IPS-18c (cell line): ENCODE measurements at regions not wholly inside any gene's neighbourhood (a gene's known extent, or its start where the extent isn't known, plus 50 kb on each side); places are given as distances from the start of the nearest gene placed in this dataset.

ENCODE experiments used
- H3K4me3 ChIP-seq: 2 replicates; pipeline ENCODE4 v1.7.0; 2013; ENCODE audit warnings: low read depth, mild to moderate bottlenecking, low read length, moderate library complexity; ENCODE audit not compliant: insufficient read depth
- H3K9me3 ChIP-seq: one replicate; pipeline ENCODE4 v1.6.1; 2013; ENCODE audit warnings: mild to moderate bottlenecking, low read length, moderate library complexity; ENCODE audit not compliant: control insufficient read depth, insufficient read depth

GRCh38 chr22:49609207-49609876 is 218.3 kb downstream of the BRD1 start:
- no peak overlapping the region for H3K4me3 ChIP-seq
- H3K9me3 ChIP-seq: peaks cover 4% of the 10 kb centered on the region

GRCh38 chr22:49608660-49609059 is 219.0 kb downstream of the BRD1 start:
- no peak overlapping the region for H3K4me3 ChIP-seq
- H3K9me3 ChIP-seq: peaks cover 4% of the 10 kb centered on the region

- peaks cover 4% of the 10 kb centered on the region for H3K9me3 ChIP-seq
- no peak overlapping the region for H3K4me3 ChIP-seq
These were observed 219.4 kb downstream of the BRD1 start for GRCh38 chr22:49608228-49608627.

GRCh38 chr22:49607821-49608220 is 219.9 kb downstream of the BRD1 start:
- Histone ChIP-seq H3K9me3 (peaks cover 1% of the 10 kb centered on the region), H3K4me3 (no peak overlapping the region)

DNA sequence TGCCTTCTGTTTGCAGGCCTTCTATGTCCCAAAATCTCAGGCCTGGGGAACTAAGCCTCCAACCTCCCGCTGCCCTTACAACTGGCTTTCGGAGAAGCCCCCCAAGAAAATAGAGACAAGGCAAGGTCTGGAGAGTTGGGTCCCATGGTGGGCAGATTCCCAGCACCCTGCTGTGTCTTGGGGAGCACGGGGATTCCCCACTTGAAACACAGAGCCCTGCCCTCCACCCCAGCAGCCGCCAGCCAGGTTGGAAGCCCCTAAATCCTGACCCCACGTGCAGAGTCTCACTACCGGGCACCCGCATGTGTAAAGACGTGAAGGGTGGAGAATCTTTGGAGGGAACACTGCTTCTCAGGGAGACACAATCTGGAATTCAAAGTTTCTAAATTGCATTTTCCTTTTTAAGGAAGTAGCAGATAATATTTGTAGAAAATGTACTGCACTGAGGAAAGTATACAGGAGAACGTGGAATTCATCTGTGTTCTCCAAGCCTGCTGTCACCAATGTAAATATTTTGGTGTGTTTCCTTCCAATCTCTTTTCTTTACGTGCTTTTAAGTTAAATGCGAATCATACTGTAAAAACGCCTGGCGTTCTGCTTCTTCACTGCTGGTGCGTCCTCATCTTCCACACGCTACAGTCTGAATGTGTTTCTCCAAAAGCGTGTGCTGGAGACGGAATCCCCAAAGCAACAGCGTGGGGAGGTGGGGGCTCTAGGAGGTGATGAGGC is 220.9 kb downstream of the BRD1 start:
- Histone ChIP-seq H3K9me3 (no peaks in the 10 kb centered on the region), H3K4me3 (no peak overlapping the region)

- H3K9me3 ChIP-seq: no peaks in the 10 kb centered on the region
These were observed 222.9 kb downstream of the BRD1 start for GRCh38 chr22:49604732-49605302.

GRCh38 chr22:49603016-49603415 is 224.7 kb downstream of the BRD1 start:
- Histone ChIP-seq H3K4me3 (no peak overlapping the region), H3K9me3 (no peaks in the 10 kb centered on the region)

More at GRCh38 chr22:49604732-49605302, 222.9 kb downstream of the BRD1 start:
- H3K4me3 ChIP-seq: no peak overlapping the region

GRCh38 chr22:49602481-49602880 is 225.2 kb downstream of the BRD1 start:
- no peak overlapping the region for H3K4me3 ChIP-seq
- H3K9me3 ChIP-seq: no peaks in the 10 kb centered on the region

GRCh38 chr22:49601614-49602321 is 225.9 kb downstream of the BRD1 start:
- Histone ChIP-seq H3K9me3 (no peaks in the 10 kb centered on the region), H3K4me3 (no peak overlapping the region)

GRCh38 chr22:49600891-49601431 is 226.7 kb downstream of the BRD1 start:
- H3K9me3 ChIP-seq: no peaks in the 10 kb centered on the region
- no peak overlapping the region for H3K4me3 ChIP-seq

DNA sequence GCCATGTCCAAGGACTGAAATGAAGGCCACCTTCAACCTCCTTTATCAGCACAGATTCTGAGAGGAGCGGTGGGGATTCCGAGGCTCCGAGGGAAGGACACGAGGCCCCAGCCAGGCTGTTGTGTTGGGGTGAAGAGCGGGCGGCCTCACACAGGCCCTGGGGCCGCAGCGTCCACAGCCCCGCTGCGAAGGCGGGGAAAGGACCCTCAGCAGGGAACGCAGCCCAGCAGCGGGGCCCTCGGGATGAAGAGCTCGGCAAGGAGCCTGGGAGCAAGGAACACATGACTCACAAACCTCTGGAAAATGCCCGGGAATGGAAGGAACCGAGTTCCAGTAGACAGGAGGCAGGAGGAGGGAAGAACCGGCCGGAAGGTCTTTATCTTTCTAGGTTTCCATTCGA is 227.2 kb downstream of the BRD1 start:
- Histone ChIP-seq H3K9me3 (no peaks in the 10 kb centered on the region), H3K4me3 (no peak overlapping the region)

DNA sequence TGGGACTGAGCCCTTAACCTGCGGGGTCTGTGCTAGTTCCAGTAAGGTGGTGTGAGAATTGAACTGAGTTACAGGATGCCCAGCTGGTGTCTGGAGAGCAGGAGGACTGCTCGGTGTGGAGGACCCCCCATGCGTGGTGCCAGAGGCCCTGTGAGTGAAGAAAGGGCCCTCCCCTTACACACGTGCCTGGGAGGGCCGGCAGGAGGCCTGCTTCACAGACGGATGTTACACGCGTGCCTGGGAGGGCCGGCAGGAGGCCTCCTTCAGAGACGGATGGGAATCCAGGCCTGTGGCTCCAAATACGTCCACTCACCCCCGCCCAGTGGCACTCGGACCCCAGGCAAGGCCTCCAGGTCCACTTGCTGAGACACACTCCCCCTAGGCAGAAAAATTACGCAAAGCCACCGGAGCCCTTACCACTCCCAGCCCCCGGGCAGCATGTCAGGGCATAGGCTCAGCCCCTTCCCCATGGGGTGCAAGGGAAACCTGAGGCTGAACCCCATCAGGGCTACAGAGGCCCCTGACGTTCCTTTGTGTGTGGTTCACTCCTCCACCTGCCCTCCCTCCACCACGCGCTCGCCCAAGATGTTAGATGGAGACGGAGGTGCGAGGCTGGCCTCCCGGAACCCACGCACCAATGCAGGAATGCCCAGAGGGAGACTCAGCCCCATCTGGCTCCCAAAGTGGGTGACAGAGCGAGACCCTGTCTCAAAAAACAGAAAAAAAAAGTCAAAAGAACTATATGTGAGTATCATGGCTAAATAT is 227.8 kb downstream of the BRD1 start:
- Histone ChIP-seq H3K9me3 (no peaks in the 10 kb centered on the region), H3K4me3 (no peak overlapping the region)

DNA sequence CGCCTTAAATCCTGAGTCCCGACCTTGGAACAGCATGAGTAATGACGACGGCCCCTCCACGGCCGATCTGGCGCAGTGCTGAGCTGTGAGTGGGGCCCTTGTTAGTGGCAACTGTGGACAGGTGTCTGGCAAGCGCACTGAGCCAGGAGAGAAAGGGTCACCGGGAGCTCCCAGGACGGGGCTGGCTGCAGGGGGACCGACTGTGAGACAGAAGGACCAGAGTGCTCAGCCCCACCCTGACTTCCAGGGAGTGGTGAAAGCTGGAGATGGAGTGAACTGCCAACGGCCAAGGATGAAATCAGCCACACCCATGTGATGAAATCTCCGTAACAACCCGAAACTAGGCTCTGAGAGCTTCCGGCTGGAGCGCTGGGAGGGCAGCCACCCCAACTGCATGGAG is 228.6 kb downstream of the BRD1 start:
- Histone ChIP-seq H3K4me3 (no peak overlapping the region), H3K9me3 (no peaks in the 10 kb centered on the region)

DNA sequence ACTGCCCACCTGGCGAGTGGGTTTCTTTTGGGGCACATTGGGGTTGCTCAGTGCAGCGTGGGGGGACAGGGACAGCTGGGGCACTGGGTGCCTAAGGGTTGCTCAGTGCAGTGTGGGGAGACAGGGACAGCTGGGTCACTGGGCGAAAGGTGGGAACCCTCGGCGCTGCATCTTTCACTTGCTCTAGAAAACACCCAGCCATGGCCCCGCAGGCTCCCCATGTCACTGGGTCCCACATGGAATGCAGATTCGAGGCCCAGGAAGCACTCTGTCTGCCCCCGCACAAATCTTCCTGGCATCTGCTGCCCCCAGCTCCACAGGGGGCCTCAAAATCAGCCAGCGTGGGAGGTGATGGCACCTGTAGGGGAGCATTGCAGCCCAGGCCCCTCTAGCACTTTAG is 229.3 kb downstream of the BRD1 start:
- no peak overlapping the region for H3K4me3 ChIP-seq
- H3K9me3 ChIP-seq: no peaks in the 10 kb centered on the region

DNA sequence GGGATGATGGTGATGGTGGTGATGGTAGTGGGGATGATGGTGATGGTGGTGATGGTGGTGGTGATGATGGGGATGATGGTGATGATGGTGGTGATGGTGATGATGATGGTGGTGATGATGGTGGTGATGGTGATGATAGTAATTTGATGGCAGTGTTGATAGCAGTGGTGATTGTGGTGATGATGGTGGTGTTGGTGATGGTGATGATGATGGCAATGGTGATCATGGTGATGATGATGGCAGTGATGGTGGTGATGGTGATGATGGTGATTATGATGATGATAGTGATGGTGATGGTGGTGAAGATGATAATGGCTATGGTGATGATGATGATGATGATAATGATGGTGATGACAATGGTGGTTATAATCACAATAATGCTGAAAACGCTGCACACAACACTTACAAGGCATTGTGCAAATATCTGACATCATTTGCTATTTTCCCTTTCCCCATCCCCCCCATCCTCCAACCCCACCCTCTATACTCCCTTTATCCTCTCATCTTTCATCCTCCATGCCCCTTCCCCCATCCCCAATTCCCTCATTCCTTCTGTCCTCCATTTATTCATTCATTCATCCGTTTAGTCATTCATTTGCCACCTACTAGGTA is 230.1 kb downstream of the BRD1 start:
- no peak overlapping the region for H3K4me3 ChIP-seq
- H3K9me3 ChIP-seq: no peaks in the 10 kb centered on the region

- H3K4me3 ChIP-seq: no peak overlapping the region
- H3K9me3 ChIP-seq: no peaks in the 10 kb centered on the region
These were observed 232.1 kb downstream of the BRD1 start for GRCh38 chr22:49595465-49596078.
